GM18861 (cell line): ENCODE measurements at regions not wholly inside any gene's neighbourhood (a gene's known extent, or its start where the extent isn't known, plus 50 kb on each side); places are given as distances from the start of the nearest gene placed in this dataset.

ENCODE experiments used
- ATAC-seq: cut with Tn5 transposase; IDR thresholded peaks from one replicate; pipeline ENCODE4 v1.9.1; 2021; ENCODE audit not compliant: unreplicated experiment

GRCh38 chr1:239593527-239593926 lies 207.2 kb downstream of the CHRM3 start:
- no peak for ATAC-seq

- ATAC-seq: no peak
These were observed 214.2 kb downstream of the CHRM3 start for GRCh38 chr1:239600588-239600987.

- no peak for ATAC-seq
These were observed 214.7 kb downstream of the CHRM3 start for GRCh38 chr1:239601108-239601507.

- ATAC-seq: no peak
These were observed 217.2 kb downstream of the CHRM3 start for GRCh38 chr1:239603530-239603929.

GRCh38 chr1:239606850-239607400 lies 220.6 kb downstream of the CHRM3 start:
- no peak for ATAC-seq

- ATAC-seq: no peak
These were observed 222.1 kb downstream of the CHRM3 start for GRCh38 chr1:239608469-239608868.

GRCh38 chr1:239612379-239612778 lies 226.0 kb downstream of the CHRM3 start:
- ATAC-seq: no peak

- ATAC-seq: no peak
These were observed 230.3 kb downstream of the CHRM3 start for GRCh38 chr1:239616673-239617072.

- ATAC-seq: no peak
These were observed 230.9 kb downstream of the CHRM3 start for GRCh38 chr1:239617259-239617658.

- no peak for ATAC-seq
These were observed 231.4 kb downstream of the CHRM3 start for GRCh38 chr1:239617731-239618130.

- ATAC-seq: no peak
These were observed 232.8 kb downstream of the CHRM3 start for GRCh38 chr1:239619190-239619589.

- ATAC-seq: no peak
These were observed 244.4 kb downstream of the CHRM3 start for GRCh38 chr1:239630767-239631166.

GRCh38 chr1:239633432-239633831 lies 247.1 kb downstream of the CHRM3 start:
- no peak for ATAC-seq

GRCh38 chr1:239635276-239635675 lies 248.9 kb downstream of the CHRM3 start:
- ATAC-seq: no peak

- ATAC-seq: no peak
These were observed 250.0 kb downstream of the CHRM3 start for GRCh38 chr1:239636347-239636746.

- no peak for ATAC-seq
These were observed 258.2 kb downstream of the CHRM3 start for GRCh38 chr1:239644604-239645003.

GRCh38 chr1:239647045-239647444 lies 260.7 kb downstream of the CHRM3 start:
- no peak for ATAC-seq

- ATAC-seq: no peak
These were observed 261.7 kb downstream of the CHRM3 start for GRCh38 chr1:239647964-239648632.

- no peak for ATAC-seq
These were observed 268.7 kb downstream of the CHRM3 start for GRCh38 chr1:239655023-239655422.

- no peak for ATAC-seq
These were observed 270.9 kb downstream of the CHRM3 start for GRCh38 chr1:239657291-239657690.

- no peak for ATAC-seq
These were observed 276.6 kb downstream of the CHRM3 start for GRCh38 chr1:239662950-239663349.

- no peak for ATAC-seq
These were observed 285.9 kb downstream of the CHRM3 start for GRCh38 chr1:239672256-239672655.

- ATAC-seq: no peak
These were observed 289.4 kb downstream of the CHRM3 start for GRCh38 chr1:239675735-239676134.
